Umbilical cord (tissue), 1 donor: ENCODE measurements at regions not wholly inside any gene's neighbourhood (a gene's known extent, or its start where the extent isn't known, plus 50 kb on each side); places are given as distances from the start of the nearest gene placed in this dataset.
"Not testable (repeated sequence)": the region's sequence is repeated elsewhere in the genome, so short reads cannot be mapped to it uniquely, and the experiment has no call there.

Source experiments
- DNase-seq: peaks from one replicate; pipeline ENCODE4 v3.0.0-alpha.2; 2015; ENCODE audit warnings: low spot score

- no peak for DNase-seq
Observed at GRCh38 chr4:104896660-104897645, 249.7 kb upstream of the TET2 start.

- no peak for DNase-seq
Observed at GRCh38 chr4:104899863-104900262, 246.8 kb upstream of the TET2 start.

- DNase-seq, result no peak
Observed at GRCh38 chr4:104901438-104901837, 245.2 kb upstream of the TET2 start.

- DNase-seq, result no peak
Observed at GRCh38 chr4:104901961-104902605, 244.6 kb upstream of the TET2 start.

GRCh38 chr4:104905065-104905464, 241.6 kb upstream of the TET2 start:
- no peak for DNase-seq

- no peak for DNase-seq
Observed at GRCh38 chr4:104905546-104905945, 241.1 kb upstream of the TET2 start.

GRCh38 chr4:104906276-104906675, 240.4 kb upstream of the TET2 start:
- peak; percentile 27 for DNase-seq

GRCh38 chr4:104907074-104907649, 239.5 kb upstream of the TET2 start:
- no peak for DNase-seq

- DNase-seq, result no peak
Observed at GRCh38 chr4:104907991-104908390, 238.7 kb upstream of the TET2 start.

- no peak for DNase-seq
Observed at GRCh38 chr4:104909376-104909775, 237.3 kb upstream of the TET2 start.

GRCh38 chr4:104912518-104912917, 234.2 kb upstream of the TET2 start:
- DNase-seq, result no peak

GRCh38 chr4:104915373-104915772, 231.3 kb upstream of the TET2 start:
- DNase-seq, result no peak

GRCh38 chr4:104915864-104916263, 230.8 kb upstream of the TET2 start:
- DNase-seq, result no peak

GRCh38 chr4:104919406-104919805, 227.3 kb upstream of the TET2 start:
- no peak for DNase-seq

- DNase-seq, result no peak
Observed at GRCh38 chr4:104930298-104930697, 216.4 kb upstream of the TET2 start.

- DNase-seq, result not testable (repeated sequence)
Observed at GRCh38 chr4:104930745-104931736, 215.6 kb upstream of the TET2 start.

- DNase-seq, result no peak
Observed at GRCh38 chr4:104938624-104939023, 208.1 kb upstream of the TET2 start.

GRCh38 chr4:104940927-104941326, 205.7 kb upstream of the TET2 start:
- no peak for DNase-seq

GRCh38 chr4:104941661-104942062, 205.0 kb upstream of the TET2 start:
- no peak for DNase-seq

- no peak for DNase-seq
Observed at GRCh38 chr4:104942990-104943743, 203.5 kb upstream of the TET2 start.

GRCh38 chr4:104944596-104944995, 202.1 kb upstream of the TET2 start:
- DNase-seq, result no peak
